ENCODE measurements at regions not wholly inside any gene's neighbourhood (a gene's known extent, or its start where the extent isn't known, plus 50 kb on each side); places are given as distances from the start of the nearest gene placed in this dataset.

- no peak for TF ChIP-seq GATA2 (IDR thresholded peaks at IDR 0.05; ENCODE audit: low read depth, low read length)
- no peak for TF ChIP-seq GATA3 (IDR thresholded peaks at IDR 0.05; ENCODE audit: low read depth, low read length)
Observed at GRCh38 chr2:120978359-120979050, 242.8 kb downstream of the GLI2 start.

DNA sequence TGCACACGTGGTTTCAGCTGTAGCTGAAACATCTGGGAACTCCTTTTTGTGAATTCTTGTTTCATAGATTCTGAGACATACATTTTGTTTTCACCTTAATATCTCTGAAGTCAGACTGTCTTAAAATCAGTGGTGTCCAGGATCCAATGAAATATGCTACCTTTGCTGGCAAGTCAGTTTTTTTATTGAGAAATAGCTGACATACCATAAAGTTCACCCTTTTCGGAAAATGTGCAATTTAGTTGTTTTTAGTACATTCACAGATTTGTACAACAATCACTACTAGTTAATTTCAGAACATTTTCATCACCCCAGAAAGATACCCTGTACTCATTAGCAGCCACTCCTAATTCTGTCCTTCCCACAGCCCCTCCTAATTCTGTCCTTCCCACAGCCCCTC lies 243.7 kb downstream of the GLI2 start:
- TF ChIP-seq GATA3 (IDR thresholded peaks at IDR 0.05; ENCODE audit: low read depth, low read length) (no peak), GATA2 (IDR thresholded peaks at IDR 0.05; ENCODE audit: low read depth, low read length) (no peak)

DNA sequence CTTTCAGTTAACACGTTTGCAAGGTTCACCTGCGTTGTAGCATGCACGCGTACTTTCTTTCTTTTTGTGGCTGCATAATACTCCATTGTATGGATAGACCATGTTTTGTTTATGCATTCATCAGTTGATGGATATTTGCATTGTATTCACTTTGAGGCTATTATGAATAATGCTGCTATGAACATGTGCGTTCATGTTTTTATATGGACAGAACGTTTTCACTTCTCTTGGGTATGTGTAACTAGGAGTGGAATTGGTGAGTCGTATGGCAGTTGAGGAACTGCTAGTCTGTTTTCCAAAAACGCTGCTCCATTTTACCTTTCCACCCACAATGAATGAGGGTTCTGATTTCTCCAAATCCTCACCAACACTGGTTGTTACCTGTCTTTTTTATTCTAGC lies 244.3 kb downstream of the GLI2 start:
- TF ChIP-seq GATA3 (IDR thresholded peaks at IDR 0.05; ENCODE audit: low read depth, low read length), result no peak
- no peak for TF ChIP-seq GATA2 (IDR thresholded peaks at IDR 0.05; ENCODE audit: low read depth, low read length)

- no peak for TF ChIP-seq GATA3 (IDR thresholded peaks at IDR 0.05; ENCODE audit: low read depth, low read length)
- TF ChIP-seq GATA2 (IDR thresholded peaks at IDR 0.05; ENCODE audit: low read depth, low read length), result no peak
Observed at GRCh38 chr2:120981443-120981842, 245.8 kb downstream of the GLI2 start.

- no peak for TF ChIP-seq GATA2 (IDR thresholded peaks at IDR 0.05; ENCODE audit: low read depth, low read length)
- no peak for TF ChIP-seq GATA3 (IDR thresholded peaks at IDR 0.05; ENCODE audit: low read depth, low read length)
Observed at GRCh38 chr2:120982598-120982997, 246.9 kb downstream of the GLI2 start.

DNA sequence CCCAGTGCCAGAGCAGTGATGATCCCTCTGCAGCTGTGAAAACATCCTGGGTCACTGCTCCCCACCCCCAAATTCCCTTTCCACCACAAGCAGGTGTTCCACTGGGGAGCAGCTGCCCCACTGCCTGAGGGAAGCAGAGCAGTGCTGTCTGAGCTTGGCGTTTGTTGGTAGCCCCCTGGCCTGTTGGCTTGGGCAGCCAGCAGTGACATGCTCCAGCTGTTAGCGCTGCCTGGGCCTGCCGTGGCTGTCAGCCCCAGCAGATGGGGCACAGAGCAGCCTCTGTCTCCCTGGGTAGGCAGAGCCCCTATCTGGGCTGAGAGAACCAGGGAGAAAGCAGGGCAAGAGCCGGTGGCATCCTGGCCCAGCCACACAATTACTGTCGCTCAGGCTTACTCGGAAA lies 247.7 kb downstream of the GLI2 start:
- no peak for TF ChIP-seq GATA3 (IDR thresholded peaks at IDR 0.05; ENCODE audit: low read depth, low read length)
- TF ChIP-seq GATA2 (IDR thresholded peaks at IDR 0.05; ENCODE audit: low read depth, low read length), result peak; percentile 14; the same call in 1 of the 2 replicates

- no peak for TF ChIP-seq GATA3 (IDR thresholded peaks at IDR 0.05; ENCODE audit: low read depth, low read length)
- TF ChIP-seq GATA2 (IDR thresholded peaks at IDR 0.05; ENCODE audit: low read depth, low read length), result no peak
Observed at GRCh38 chr2:120984046-120984445, 248.4 kb downstream of the GLI2 start.

DNA sequence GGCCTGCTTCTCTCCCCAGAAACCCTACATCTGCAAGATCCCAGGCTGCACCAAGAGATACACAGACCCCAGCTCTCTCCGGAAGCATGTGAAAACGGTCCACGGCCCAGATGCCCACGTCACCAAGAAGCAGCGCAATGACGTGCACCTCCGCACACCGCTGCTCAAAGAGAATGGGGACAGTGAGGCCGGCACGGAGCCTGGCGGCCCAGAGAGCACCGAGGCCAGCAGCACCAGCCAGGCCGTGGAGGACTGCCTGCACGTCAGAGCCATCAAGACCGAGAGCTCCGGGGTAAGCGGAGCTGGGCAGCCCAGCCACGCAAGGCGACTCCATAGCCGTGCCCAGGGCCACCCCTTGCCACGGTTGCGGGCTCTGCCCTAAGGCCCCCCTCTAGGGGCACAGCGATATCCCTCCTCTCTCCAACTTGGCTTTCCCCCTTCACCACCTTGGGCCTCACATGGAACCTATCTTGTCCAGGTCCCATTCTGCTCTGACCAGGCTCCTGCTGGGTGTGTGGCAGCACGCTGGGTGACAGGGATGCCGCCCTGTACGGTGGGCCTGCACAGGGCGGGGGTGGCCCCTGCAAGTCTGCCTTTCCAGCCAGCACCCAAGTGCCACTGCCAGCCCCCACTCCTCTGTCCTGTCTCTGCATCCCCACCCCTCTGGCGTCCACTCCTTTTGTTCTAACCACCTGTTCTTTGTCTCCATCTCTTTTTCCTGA lies 248.9 kb downstream of the GLI2 start:
- no peak for TF ChIP-seq GATA2 (IDR thresholded peaks at IDR 0.05; ENCODE audit: low read depth, low read length)
- TF ChIP-seq GATA3 (IDR thresholded peaks at IDR 0.05; ENCODE audit: low read depth, low read length), result no peak

DNA sequence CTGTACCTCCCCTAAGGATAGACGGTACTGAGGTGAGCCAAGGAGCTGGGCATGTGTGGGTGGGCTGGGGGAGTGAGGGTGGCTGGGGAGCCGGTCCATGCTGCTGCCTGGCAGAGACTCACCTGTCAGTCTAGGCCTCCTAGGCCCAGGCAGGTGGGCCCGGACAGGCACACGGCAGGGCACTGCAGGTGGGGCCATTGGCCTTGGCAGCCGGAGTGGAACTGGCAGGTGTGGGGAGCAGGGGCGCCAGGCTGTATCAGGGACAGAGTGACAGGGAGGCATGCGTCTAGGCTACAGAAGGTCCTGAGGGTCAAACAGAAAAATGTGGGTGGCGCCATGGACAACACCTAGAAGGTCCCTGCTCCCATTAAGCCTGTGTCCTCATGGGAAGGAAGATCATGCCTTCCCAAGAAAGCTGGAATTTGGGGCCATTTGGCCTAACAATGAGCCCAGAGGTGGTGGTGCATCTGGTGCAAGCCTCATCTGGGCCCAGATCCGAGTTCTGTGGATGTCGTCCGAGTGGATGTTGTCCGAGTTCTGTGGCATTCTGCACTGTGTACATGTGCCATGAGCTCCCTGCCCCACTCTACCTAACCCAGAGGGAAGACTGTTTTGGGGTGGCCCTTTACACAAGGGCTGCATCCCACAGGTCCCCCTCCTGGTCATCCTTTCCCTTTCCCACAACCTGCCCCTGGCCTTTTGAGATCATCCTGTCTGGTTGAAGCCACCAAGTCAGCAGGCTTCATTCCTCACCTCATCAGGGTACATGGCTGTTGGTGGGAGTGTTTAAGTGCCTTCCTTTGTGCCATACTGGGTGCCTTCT lies 249.7 kb downstream of the GLI2 start:
- TF ChIP-seq GATA3 (IDR thresholded peaks at IDR 0.05; ENCODE audit: low read depth, low read length) (no peak), GATA2 (IDR thresholded peaks at IDR 0.05; ENCODE audit: low read depth, low read length) (no peak)

- TF ChIP-seq GATA2 (IDR thresholded peaks at IDR 0.05; ENCODE audit: low read depth, low read length), result no peak
- no peak for TF ChIP-seq GATA3 (IDR thresholded peaks at IDR 0.05; ENCODE audit: low read depth, low read length)
Observed at GRCh38 chr2:120985997-120986651, 250.5 kb downstream of the GLI2 start.

DNA sequence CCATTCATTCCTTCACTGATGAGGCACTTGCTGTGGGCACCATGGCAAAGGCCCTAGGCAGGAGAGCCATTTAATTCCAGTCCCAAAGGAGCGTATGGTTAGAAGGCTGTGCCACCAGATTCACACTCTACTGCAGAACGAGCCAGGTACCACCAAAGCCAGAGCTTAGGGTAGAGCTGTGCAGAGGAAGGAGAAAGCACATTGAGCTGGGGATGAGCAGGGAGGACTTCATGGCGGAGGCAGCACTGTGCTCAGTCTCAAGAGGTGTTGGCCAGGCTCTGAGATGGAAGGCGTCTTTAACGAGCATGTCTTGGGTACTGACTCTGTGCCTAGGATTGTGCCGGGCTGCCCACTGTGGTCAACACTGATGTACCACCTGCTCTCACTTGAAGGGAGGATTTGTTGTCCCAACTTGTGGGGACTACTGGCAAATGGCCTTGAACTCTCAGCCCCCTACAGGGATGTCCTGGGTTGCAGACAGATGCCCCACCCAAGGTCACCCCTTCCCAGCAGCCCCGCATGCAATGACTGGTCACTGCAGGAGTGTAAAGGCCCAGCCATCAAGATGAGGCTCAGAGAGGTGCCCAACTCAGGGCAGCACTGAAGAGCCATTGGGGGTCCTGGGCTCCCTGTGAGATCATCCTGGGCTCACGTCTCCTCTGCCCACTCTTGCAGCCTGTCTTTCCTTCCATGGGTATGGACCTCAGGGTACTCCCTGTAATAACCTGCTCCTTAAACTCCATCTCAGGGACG lies 251.4 kb downstream of the GLI2 start:
- TF ChIP-seq GATA2 (IDR thresholded peaks at IDR 0.05; ENCODE audit: low read depth, low read length), result no peak
- TF ChIP-seq GATA3 (IDR thresholded peaks at IDR 0.05; ENCODE audit: low read depth, low read length), result no peak

DNA sequence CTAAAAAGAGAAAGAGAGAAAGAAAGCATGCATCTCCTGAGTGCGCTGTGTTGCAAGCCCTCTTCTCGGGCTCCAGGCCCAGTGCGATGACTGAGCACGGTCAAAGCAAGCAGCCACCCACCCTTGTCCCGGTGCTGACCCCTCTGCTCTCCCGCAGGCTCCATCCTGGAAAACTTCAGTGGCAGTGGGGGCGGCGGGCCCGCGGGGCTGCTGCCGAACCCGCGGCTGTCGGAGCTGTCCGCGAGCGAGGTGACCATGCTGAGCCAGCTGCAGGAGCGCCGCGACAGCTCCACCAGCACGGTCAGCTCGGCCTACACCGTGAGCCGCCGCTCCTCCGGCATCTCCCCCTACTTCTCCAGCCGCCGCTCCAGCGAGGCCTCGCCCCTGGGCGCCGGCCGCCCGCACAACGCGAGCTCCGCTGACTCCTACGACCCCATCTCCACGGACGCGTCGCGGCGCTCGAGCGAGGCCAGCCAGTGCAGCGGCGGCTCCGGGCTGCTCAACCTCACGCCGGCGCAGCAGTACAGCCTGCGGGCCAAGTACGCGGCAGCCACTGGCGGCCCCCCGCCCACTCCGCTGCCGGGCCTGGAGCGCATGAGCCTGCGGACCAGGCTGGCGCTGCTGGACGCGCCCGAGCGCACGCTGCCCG lies 252.5 kb downstream of the GLI2 start:
- TF ChIP-seq GATA3 (IDR thresholded peaks at IDR 0.05; ENCODE audit: low read depth, low read length) (no peak), GATA2 (IDR thresholded peaks at IDR 0.05; ENCODE audit: low read depth, low read length) (no peak)

All from SH-SY5Y (cell line).